Adrenal gland (tissue), 5 donors: ENCODE measurements at regions not wholly inside any gene's neighbourhood (a gene's known extent, or its start where the extent isn't known, plus 50 kb on each side); places are given as distances from the start of the nearest gene placed in this dataset.

ENCODE experiments used
- CTCF ChIP-seq, 6 experiments: fragments of 450-650 bp in 4 of 6; fragments of 200-600 bp in 2 of 6; sonication (generic) in 1 of 6; IDR thresholded peaks; 1 replicate in 5 of 6; 2 replicates in 1 of 6; pipeline versions ENCODE4 v1.5.1 to v1.8.0; 2016 to 2021; ENCODE audit warnings: antibody characterized with exemption in 6 of 6, mild to moderate bottlenecking in 2 of 6, moderate library complexity in 1 of 6
- POLR2A ChIP-seq, 2 donors: fragments of 450-650 bp; IDR thresholded peaks; one replicate each; pipeline ENCODE4 v1.6.1; 2017; ENCODE audit warnings: antibody characterized with exemption in 2 of 2, mild to moderate bottlenecking in 2 of 2, moderate library complexity in 1 of 2
- donor health status: DM: no; HTN: no; CAD: no.

GRCh38 chr5:117623042-117623805 is 1048.6 kb upstream of the SEMA6A start:
- TF ChIP-seq CTCF (IDR thresholded peaks at IDR 0.05) (no peak), POLR2A (IDR thresholded peaks at IDR 0.05) (no peak)
